ENCODE measurements at regions not wholly inside any gene's neighbourhood (a gene's known extent, or its start where the extent isn't known, plus 50 kb on each side); places are given as distances from the start of the nearest gene placed in this dataset.

GRCh38 chr9:16025627-16026026, 472.8 kb downstream of the CCDC171 start:
- Mint-ChIP-seq H3K27ac (no peak overlapping the region), H3K4me1 (no peaks in the 10 kb centered on the region), H3K36me3 (no peaks in the 10 kb centered on the region), H3K9me3 (peaks cover 20% of the 10 kb centered on the region), H3K27me3 (ENCODE audit: low read depth) (no peaks in the 10 kb centered on the region), H3K4me3 (no peak overlapping the region)
- no peak for DNase-seq (ENCODE audit: low spot score in 2 of 2, unreplicated experiment in 2 of 2)
- TF ChIP-seq CTCF (IDR thresholded peaks at IDR 0.05; ENCODE audit: unreplicated experiment), result no peak

- Mint-ChIP-seq H3K27me3 (ENCODE audit: low read depth) (no peaks in the 10 kb centered on the region), H3K4me3 (no peak overlapping the region)
Observed at GRCh38 chr9:16026886-16027285, 474.0 kb downstream of the CCDC171 start.

GRCh38 chr9:16028548-16028947, 475.7 kb downstream of the CCDC171 start:
- no peak overlapping the region for H3K4me3 Mint-ChIP-seq
- no peaks in the 10 kb centered on the region for H3K27me3 Mint-ChIP-seq (ENCODE audit: low read depth)
- no peak overlapping the region for H3K27ac Mint-ChIP-seq
- DNase-seq (ENCODE audit: low spot score in 2 of 2, unreplicated experiment in 2 of 2), result no peak
- H3K9me3 Mint-ChIP-seq, result peaks cover 18% of the 10 kb centered on the region
- H3K4me1 Mint-ChIP-seq, result no peaks in the 10 kb centered on the region
- TF ChIP-seq CTCF (IDR thresholded peaks at IDR 0.05; ENCODE audit: unreplicated experiment), result no peak
- no peaks in the 10 kb centered on the region for H3K36me3 Mint-ChIP-seq

More at GRCh38 chr9:16026886-16027285, 474.0 kb downstream of the CCDC171 start:
- DNase-seq (ENCODE audit: low spot score in 2 of 2, unreplicated experiment in 2 of 2), result no peak
- no peaks in the 10 kb centered on the region for H3K4me1 Mint-ChIP-seq
- no peaks in the 10 kb centered on the region for H3K36me3 Mint-ChIP-seq
- no peak overlapping the region for H3K27ac Mint-ChIP-seq
- peaks cover 20% of the 10 kb centered on the region for H3K9me3 Mint-ChIP-seq
- no peak for TF ChIP-seq CTCF (IDR thresholded peaks at IDR 0.05; ENCODE audit: unreplicated experiment)

- Mint-ChIP-seq H3K9me3 (peaks cover 13% of the 10 kb centered on the region), H3K27ac (no peak overlapping the region), H3K4me1 (peaks cover 5% of the 10 kb centered on the region), H3K27me3 (ENCODE audit: low read depth) (no peaks in the 10 kb centered on the region), H3K4me3 (no peak overlapping the region), H3K36me3 (no peaks in the 10 kb centered on the region)
- no peak for TF ChIP-seq CTCF (IDR thresholded peaks at IDR 0.05; ENCODE audit: unreplicated experiment)
- no peak for DNase-seq (ENCODE audit: low spot score in 2 of 2, unreplicated experiment in 2 of 2)
Observed at GRCh38 chr9:16029046-16029615, 476.3 kb downstream of the CCDC171 start.

GRCh38 chr9:16029796-16030363, 477.0 kb downstream of the CCDC171 start:
- H3K4me1 Mint-ChIP-seq, result peaks cover 8% of the 10 kb centered on the region
- H3K27ac Mint-ChIP-seq, result no peak overlapping the region
- H3K9me3 Mint-ChIP-seq, result peaks cover 9% of the 10 kb centered on the region
- H3K36me3 Mint-ChIP-seq, result no peaks in the 10 kb centered on the region
- no peak for DNase-seq (ENCODE audit: low spot score in 2 of 2, unreplicated experiment in 2 of 2)
- TF ChIP-seq CTCF (IDR thresholded peaks at IDR 0.05; ENCODE audit: unreplicated experiment), result no peak
- H3K27me3 Mint-ChIP-seq (ENCODE audit: low read depth), result no peaks in the 10 kb centered on the region
- no peak overlapping the region for H3K4me3 Mint-ChIP-seq

All from mesothelial cell of epicardium (in vitro differentiated cells).